Effector memory CD4-positive, alpha-beta T cell (primary cell): ENCODE measurements at regions not wholly inside any gene's neighbourhood (a gene's known extent, or its start where the extent isn't known, plus 50 kb on each side); places are given as distances from the start of the nearest gene placed in this dataset.

Experiments
- DNase-seq, 3 donors: peaks; one replicate each; pipeline ENCODE4 v3.0.0-alpha.2; 2020
- H3K27ac ChIP-seq: 2 replicates; pipeline ENCODE4 v1.7.0; 2013; ENCODE audit warnings: mild to moderate bottlenecking, low read length, moderate library complexity; ENCODE audit not compliant: insufficient read depth, poor library complexity, severe bottlenecking
- H3K27me3 ChIP-seq: replicated peaks from 2 replicates; pipeline ENCODE4 v1.7.0; 2013; ENCODE audit warnings: mild to moderate bottlenecking, low read length; ENCODE audit not compliant: insufficient read depth, control insufficient read depth, poor library complexity, severe bottlenecking
- H3K36me3 ChIP-seq: 2 replicates; pipeline ENCODE4 v1.7.0; 2013; ENCODE audit warnings: mild to moderate bottlenecking, low read length, moderate library complexity; ENCODE audit not compliant: control insufficient read depth, insufficient read depth
- H3K4me1 ChIP-seq: 2 replicates; pipeline ENCODE4 v1.7.0; 2013; ENCODE audit warnings: low read length, mild to moderate bottlenecking; ENCODE audit not compliant: control insufficient read depth, insufficient read depth, poor library complexity, severe bottlenecking
- H3K4me3 ChIP-seq: 2 replicates; pipeline ENCODE4 v1.7.0; 2013; ENCODE audit warnings: low read length, low read depth, mild to moderate bottlenecking; ENCODE audit not compliant: insufficient read depth, poor library complexity, severe bottlenecking
- H3K9me3 ChIP-seq: 2 replicates; pipeline ENCODE4 v1.7.0; 2013; ENCODE audit warnings: mild to moderate bottlenecking, low read length, moderate library complexity; ENCODE audit not compliant: control insufficient read depth

GRCh38 chr10:2121315-2121714 is 384.0 kb upstream of the ADARB2 start:
- Histone ChIP-seq H3K4me1 (no peaks in the 10 kb centered on the region), H3K27ac (no peak overlapping the region), H3K9me3 (no peaks in the 10 kb centered on the region), H3K27me3 (no peaks in the 10 kb centered on the region), H3K36me3 (no peaks in the 10 kb centered on the region), H3K4me3 (no peak overlapping the region)
- DNase-seq: no peak

- DNase-seq: no peak
- Histone ChIP-seq H3K36me3 (no peaks in the 10 kb centered on the region), H3K4me1 (no peaks in the 10 kb centered on the region), H3K4me3 (no peak overlapping the region), H3K27me3 (no peaks in the 10 kb centered on the region), H3K9me3 (no peaks in the 10 kb centered on the region), H3K27ac (no peak overlapping the region)
Observed at GRCh38 chr10:2120746-2121145, 383.4 kb upstream of the ADARB2 start.

- H3K27ac ChIP-seq: no peak overlapping the region
- no peak for DNase-seq
- H3K4me1 ChIP-seq: no peaks in the 10 kb centered on the region
- H3K36me3 ChIP-seq: no peaks in the 10 kb centered on the region
- no peak overlapping the region for H3K4me3 ChIP-seq
- no peaks in the 10 kb centered on the region for H3K27me3 ChIP-seq
- H3K9me3 ChIP-seq: no peaks in the 10 kb centered on the region
Observed at GRCh38 chr10:2119316-2119715, 382.0 kb upstream of the ADARB2 start.

GRCh38 chr10:2118201-2118600 is 380.9 kb upstream of the ADARB2 start:
- Histone ChIP-seq H3K9me3 (no peaks in the 10 kb centered on the region), H3K4me3 (no peak overlapping the region), H3K36me3 (no peaks in the 10 kb centered on the region), H3K27ac (no peak overlapping the region), H3K4me1 (no peaks in the 10 kb centered on the region), H3K27me3 (no peaks in the 10 kb centered on the region)
- no peak for DNase-seq

DNA sequence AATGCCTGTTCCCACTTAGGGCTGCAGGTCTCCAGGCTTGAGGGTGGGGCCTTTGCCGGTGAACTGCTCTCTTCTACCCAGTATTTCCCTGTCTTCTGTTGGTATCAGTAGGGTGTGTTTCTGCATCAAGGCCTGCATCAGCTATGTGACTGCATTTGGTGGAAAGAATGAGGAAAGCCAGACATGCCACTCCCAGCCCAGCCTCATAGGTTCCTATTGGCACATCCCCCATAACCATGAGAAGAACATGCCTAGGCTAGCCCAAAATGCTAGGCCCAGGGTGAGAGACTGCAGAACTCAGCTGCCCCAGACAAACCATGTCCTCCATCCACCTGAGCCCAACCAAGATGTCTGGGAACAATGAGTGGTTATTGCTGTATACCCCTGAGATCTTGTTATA is 380.3 kb upstream of the ADARB2 start:
- Histone ChIP-seq H3K4me3 (no peak overlapping the region), H3K36me3 (no peaks in the 10 kb centered on the region), H3K9me3 (no peaks in the 10 kb centered on the region), H3K27ac (no peak overlapping the region), H3K27me3 (no peaks in the 10 kb centered on the region), H3K4me1 (no peaks in the 10 kb centered on the region)
- no peak for DNase-seq

DNA sequence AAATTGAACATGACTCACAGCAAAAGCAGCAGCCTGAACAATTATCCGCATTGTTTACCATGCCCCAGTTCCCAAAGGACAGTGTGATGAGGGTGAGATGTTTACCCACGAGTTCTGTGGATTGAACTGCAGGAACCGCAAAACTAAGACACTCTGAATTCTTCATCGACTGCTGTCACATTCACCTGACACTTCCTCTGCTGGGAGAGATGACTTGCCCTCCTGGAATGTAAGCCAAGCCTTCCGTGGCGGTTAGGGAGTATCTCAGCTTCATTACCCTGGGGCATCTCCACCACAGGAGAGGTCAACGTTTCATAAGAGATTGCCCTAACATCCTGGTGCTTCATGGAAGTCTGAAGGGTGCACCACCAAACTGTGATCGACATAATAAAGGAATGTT is 374.6 kb upstream of the ADARB2 start:
- DNase-seq: no peak
- Histone ChIP-seq H3K4me1 (no peaks in the 10 kb centered on the region), H3K4me3 (no peak overlapping the region), H3K36me3 (no peaks in the 10 kb centered on the region), H3K27ac (no peak overlapping the region), H3K27me3 (no peaks in the 10 kb centered on the region), H3K9me3 (no peaks in the 10 kb centered on the region)

DNA sequence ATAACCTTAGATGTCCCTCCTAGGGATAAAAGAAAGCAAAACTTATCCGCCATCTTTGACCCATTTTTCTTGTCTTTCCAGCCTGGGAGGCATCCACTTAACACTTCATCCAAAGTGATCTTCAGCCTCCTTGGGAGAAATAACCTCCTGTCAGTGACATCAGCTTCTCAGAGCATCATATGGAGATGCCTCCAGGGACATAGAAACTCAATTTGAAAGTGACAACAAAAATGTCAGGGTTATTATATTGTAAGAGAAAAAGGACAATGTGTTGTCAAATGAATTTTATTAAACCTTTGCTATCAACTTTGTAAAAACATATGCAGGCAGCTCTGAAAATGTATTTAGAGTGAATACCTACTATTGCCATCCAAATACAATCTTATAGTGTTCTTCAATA is 371.2 kb upstream of the ADARB2 start:
- Histone ChIP-seq H3K27ac (no peak overlapping the region), H3K9me3 (no peaks in the 10 kb centered on the region), H3K36me3 (no peaks in the 10 kb centered on the region), H3K4me1 (no peaks in the 10 kb centered on the region), H3K4me3 (no peak overlapping the region), H3K27me3 (no peaks in the 10 kb centered on the region)
- no peak for DNase-seq

DNA sequence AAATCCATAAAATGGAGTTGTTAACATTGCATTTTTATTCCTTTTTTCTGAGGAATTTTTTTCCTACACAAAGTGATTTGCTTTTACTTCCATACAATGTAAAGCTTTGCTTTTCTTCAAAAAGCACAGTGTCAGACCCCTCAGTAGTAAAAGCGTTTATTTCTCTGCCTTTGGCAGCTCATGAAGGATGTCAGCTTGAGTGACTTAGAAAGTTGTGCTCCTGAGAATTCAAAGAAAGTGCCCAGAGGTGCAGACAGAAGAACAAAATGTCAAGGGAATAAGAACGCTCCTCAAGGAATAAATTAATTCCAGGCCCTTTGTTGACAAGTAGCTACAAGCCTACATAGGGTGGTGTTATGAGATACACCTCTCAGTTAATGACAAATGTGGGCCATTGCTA is 369.3 kb upstream of the ADARB2 start:
- Histone ChIP-seq H3K4me3 (no peak overlapping the region), H3K9me3 (no peaks in the 10 kb centered on the region), H3K4me1 (no peaks in the 10 kb centered on the region), H3K36me3 (no peaks in the 10 kb centered on the region), H3K27ac (no peak overlapping the region), H3K27me3 (no peaks in the 10 kb centered on the region)
- DNase-seq: no peak

GRCh38 chr10:2099321-2099720 is 362.0 kb upstream of the ADARB2 start:
- no peaks in the 10 kb centered on the region for H3K36me3 ChIP-seq
- H3K4me3 ChIP-seq: no peak overlapping the region
- H3K9me3 ChIP-seq: no peaks in the 10 kb centered on the region
- no peaks in the 10 kb centered on the region for H3K4me1 ChIP-seq
- H3K27ac ChIP-seq: no peak overlapping the region
- no peaks in the 10 kb centered on the region for H3K27me3 ChIP-seq
- no peak for DNase-seq

DNA sequence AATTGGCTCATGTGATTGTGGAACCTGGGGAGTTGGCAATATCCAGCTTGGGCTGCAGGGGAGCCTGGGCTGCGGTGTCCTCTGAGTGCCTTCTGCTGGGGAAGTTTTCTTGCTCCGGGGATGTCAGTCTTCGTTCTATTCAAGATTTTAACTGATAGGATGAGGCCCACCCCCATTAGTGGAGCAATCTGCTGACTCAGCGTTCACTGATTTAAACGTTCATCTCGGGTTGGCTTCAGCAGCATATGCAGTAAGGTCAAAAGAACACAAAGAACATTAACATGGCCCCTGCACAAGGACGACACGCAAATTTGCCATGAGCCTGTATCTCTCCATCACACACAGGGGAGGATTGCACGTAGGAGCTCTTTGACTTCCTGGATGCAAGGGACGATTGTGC is 360.6 kb upstream of the ADARB2 start:
- Histone ChIP-seq H3K36me3 (no peaks in the 10 kb centered on the region), H3K4me1 (no peaks in the 10 kb centered on the region), H3K4me3 (no peak overlapping the region)

GRCh38 chr10:2094171-2094570 is 356.8 kb upstream of the ADARB2 start:
- H3K36me3 ChIP-seq: no peaks in the 10 kb centered on the region
- DNase-seq: no peak
- no peaks in the 10 kb centered on the region for H3K4me1 ChIP-seq
- H3K27ac ChIP-seq: no peak overlapping the region
- H3K4me3 ChIP-seq: no peak overlapping the region
- H3K9me3 ChIP-seq: no peaks in the 10 kb centered on the region
- H3K27me3 ChIP-seq: no peaks in the 10 kb centered on the region

More for the DNA sequence above, 360.6 kb upstream of the ADARB2 start:
- DNase-seq: no peak
- Histone ChIP-seq H3K27me3 (no peaks in the 10 kb centered on the region), H3K9me3 (no peaks in the 10 kb centered on the region), H3K27ac (no peak overlapping the region)
